ENCODE measurements at regions not wholly inside any gene's neighbourhood (a gene's known extent, or its start where the extent isn't known, plus 50 kb on each side); places are given as distances from the start of the nearest gene placed in this dataset.

GRCh38 chr12:67881565-67881964, 107.7 kb upstream of the IFNG-AS1 start:
- no peak for TF ChIP-seq CTCF (IDR thresholded peaks at IDR 0.05; ENCODE audit: low read length)
- no peak for TF ChIP-seq EZH2 (IDR thresholded peaks at IDR 0.05; ENCODE audit: borderline replicate concordance, low read length)

Measured in OCI-LY1 (cell line).